Mucosa of descending colon (tissue), 3 donors: ENCODE measurements at regions not wholly inside any gene's neighbourhood (a gene's known extent, or its start where the extent isn't known, plus 50 kb on each side); places are given as distances from the start of the nearest gene placed in this dataset.

ENCODE experiments used
- ATAC-seq: fragments of 200-7000 bp; cut with Tn5 transposase; one replicate; pipeline ENCODE4 v1.9.1; 2020; ENCODE audit warnings: mild to moderate bottlenecking, moderate library complexity
- DNase-seq, 3 donors: peaks; one replicate each; pipeline ENCODE4 v3.0.0-alpha.2; 2020
- H3K36me3 ChIP-seq: fragments of 200-600 bp; one replicate; pipeline ENCODE4 v1.8.0; 2021; ENCODE audit warnings: low read depth, mild to moderate bottlenecking
- H3K4me1 ChIP-seq: fragments of 200-600 bp; one replicate; pipeline ENCODE4 v1.8.0; 2021; ENCODE audit warnings: low read depth, mild to moderate bottlenecking
- H3K4me3 ChIP-seq: fragments of 200-600 bp; one replicate; pipeline ENCODE4 v1.8.0; 2021; ENCODE audit warnings: mild to moderate bottlenecking
- H3K9me3 ChIP-seq: fragments of 200-600 bp; one replicate; pipeline ENCODE4 v1.8.0; 2021; ENCODE audit warnings: mild to moderate bottlenecking
- CTCF ChIP-seq: fragments of 200-600 bp; IDR thresholded peaks from one replicate; pipeline ENCODE4 v1.8.0; 2022; ENCODE audit warnings: antibody characterized with exemption, mild to moderate bottlenecking
- intact Hi-C, 2 donors: fragments of 100-400 bp; cut with DNase I in 1 of 2; cut with micrococcal nuclease in 1 of 2; formaldehyde crosslinking; loops; one replicate each; pipeline versions ENCODE4 v1.11.0 to v1.11.1; 2022; cut with DNase I, micrococcal nuclease
- donor health status: DM: no; HTN: no; CAD: no; lungs with moderate emphysema.
- donor health status: DM: no; HTN: no; CAD: no.
- donor health status: DM: no; HTN: yes; CAD: no.

DNA sequence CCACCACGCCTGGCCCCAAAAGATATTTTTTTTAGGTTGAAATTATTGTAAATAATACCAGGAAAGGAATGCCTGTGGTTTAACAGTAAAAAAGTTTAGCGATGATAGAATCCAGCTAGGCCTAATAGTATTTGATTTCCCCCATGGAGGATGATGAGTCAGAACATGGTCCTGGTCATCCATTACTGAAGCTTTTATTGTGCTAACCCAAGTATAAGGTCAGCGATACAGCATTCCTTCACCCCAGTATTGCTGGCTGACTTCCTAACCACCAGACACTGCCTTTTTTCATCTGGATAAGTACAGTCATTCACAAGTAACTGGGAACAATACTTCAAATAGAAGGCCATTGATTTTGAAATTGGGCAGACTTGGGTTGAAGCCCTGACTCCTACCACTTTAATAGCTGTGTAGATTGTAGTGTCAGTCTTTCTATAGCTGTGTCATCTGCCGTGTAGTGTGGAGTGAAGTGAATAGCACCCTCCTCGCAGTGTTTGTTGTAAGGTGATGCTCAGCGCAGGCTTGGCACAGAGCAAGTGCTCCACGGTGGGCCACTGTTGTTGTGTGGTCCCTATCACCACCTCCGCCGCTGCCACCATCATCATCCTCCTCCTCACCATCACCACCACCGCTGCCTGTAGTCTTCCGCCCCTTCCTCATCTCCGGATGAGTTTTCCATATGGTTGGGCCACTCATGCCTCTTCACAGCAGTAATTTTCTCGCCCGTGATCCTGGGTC, 436.0 kb upstream of the TPM1 start:
- Histone ChIP-seq H3K36me3 (no peaks in the 10 kb centered on the region), H3K4me3 (no peak overlapping the region), H3K4me1 (peaks cover 23% of the 10 kb centered on the region), H3K9me3 (no peaks in the 10 kb centered on the region)
- intact Hi-C loops: no loop called here
- TF ChIP-seq CTCF: no peak
- DNase-seq (no peak), ATAC-seq (no peak)

DNA sequence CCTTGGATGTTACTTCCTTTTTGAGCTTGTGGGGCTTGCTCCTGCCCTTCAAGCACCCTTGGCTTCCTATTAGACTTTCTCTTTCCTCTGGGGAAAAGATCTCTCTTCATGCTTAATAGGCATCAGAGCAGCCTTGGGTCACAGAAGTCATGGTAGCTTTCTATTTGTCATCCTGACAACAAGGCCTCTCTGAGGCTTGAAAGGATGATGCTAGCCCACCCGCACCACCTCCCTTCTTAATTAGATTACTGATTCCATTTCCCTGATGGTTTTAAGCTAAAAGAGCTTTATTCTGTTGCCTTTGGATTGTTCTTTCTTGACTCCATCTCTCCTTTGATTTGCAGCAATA, 435.5 kb upstream of the TPM1 start:
- no peak for ATAC-seq

DNA sequence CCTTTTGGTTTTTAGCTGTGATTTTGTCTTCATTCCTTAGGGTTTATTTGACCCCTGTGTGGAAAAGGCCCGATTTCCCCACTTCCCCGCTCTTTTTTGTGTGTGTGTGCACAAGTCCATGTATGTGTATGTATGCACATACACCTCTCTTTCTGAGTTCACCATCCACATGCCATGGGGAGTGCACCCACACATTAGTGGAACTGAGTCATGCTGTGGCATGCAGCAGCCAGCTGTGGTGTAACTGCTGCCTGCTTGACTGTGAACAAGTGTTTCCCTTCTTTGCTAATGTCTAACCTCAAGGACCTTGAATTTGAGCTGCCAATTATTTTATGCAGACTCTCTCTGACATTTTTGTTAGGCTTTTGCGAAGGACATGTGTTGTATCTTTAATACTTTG, 434.9 kb upstream of the TPM1 start:
- DNase-seq: no peak
- H3K36me3 ChIP-seq: no peaks in the 10 kb centered on the region
- intact Hi-C loops: no loop called here
- ATAC-seq: no peak
- H3K4me1 ChIP-seq: peaks cover 13% of the 10 kb centered on the region
- no peaks in the 10 kb centered on the region for H3K9me3 ChIP-seq
- no peak overlapping the region for H3K4me3 ChIP-seq
- no peak for TF ChIP-seq CTCF

More for the DNA sequence above, 435.5 kb upstream of the TPM1 start:
- Histone ChIP-seq H3K4me1 (peaks cover 17% of the 10 kb centered on the region), H3K4me3 (no peak overlapping the region), H3K9me3 (no peaks in the 10 kb centered on the region), H3K36me3 (no peaks in the 10 kb centered on the region)
- intact Hi-C loops: no loop called here
- TF ChIP-seq CTCF: no peak
- no peak for DNase-seq

GRCh38 chr15:62608369-62608768, 434.2 kb upstream of the TPM1 start:
- no peaks in the 10 kb centered on the region for H3K36me3 ChIP-seq
- ATAC-seq: no peak
- H3K4me3 ChIP-seq: no peak overlapping the region
- intact Hi-C loops: no loop called here
- DNase-seq: no peak
- TF ChIP-seq CTCF: no peak
- peaks cover 6% of the 10 kb centered on the region for H3K4me1 ChIP-seq
- H3K9me3 ChIP-seq: no peaks in the 10 kb centered on the region

- no peak for ATAC-seq
- H3K4me1 ChIP-seq: no peaks in the 10 kb centered on the region
- intact Hi-C loops: no loop called here
- no peaks in the 10 kb centered on the region for H3K36me3 ChIP-seq
- no peak overlapping the region for H3K4me3 ChIP-seq
- DNase-seq: no peak
- no peak for TF ChIP-seq CTCF
- H3K9me3 ChIP-seq: no peaks in the 10 kb centered on the region
These were observed 432.2 kb upstream of the TPM1 start for GRCh38 chr15:62610265-62610869.
